ENCODE measurements at regions not wholly inside any gene's neighbourhood (a gene's known extent, or its start where the extent isn't known, plus 50 kb on each side); places are given as distances from the start of the nearest gene placed in this dataset.

DNA sequence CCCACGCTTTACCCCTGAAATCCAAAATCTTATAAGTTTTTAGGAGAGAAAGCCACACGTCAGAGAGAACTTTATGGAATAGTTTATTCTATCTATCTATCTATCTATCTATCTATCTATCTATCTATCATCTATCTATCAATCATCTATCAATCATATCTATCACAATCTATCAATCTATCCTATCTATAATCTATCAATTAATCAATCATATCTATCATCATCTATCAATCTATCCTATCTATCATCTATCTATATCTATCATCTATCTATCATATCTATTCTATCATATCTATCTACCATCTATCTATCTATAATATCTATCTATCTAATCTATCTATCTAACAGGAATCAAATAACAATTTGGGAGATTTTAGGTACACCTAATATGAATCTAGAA, 115.1 kb downstream of the FGF9 start:
- TF ChIP-seq, protein P1, sequence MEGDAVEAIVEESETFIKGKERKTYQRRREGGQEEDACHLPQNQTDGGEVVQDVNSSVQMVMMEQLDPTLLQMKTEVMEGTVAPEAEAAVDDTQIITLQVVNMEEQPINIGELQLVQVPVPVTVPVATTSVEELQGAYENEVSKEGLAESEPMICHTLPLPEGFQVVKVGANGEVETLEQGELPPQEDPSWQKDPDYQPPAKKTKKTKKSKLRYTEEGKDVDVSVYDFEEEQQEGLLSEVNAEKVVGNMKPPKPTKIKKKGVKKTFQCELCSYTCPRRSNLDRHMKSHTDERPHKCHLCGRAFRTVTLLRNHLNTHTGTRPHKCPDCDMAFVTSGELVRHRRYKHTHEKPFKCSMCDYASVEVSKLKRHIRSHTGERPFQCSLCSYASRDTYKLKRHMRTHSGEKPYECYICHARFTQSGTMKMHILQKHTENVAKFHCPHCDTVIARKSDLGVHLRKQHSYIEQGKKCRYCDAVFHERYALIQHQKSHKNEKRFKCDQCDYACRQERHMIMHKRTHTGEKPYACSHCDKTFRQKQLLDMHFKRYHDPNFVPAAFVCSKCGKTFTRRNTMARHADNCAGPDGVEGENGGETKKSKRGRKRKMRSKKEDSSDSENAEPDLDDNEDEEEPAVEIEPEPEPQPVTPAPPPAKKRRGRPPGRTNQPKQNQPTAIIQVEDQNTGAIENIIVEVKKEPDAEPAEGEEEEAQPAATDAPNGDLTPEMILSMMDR (IDR thresholded peaks at IDR 0.05): no peak
- no peak for TF ChIP-seq POLR2A (IDR thresholded peaks at IDR 0.05)
